GM18951 (cell line): ENCODE measurements at regions not wholly inside any gene's neighbourhood (a gene's known extent, or its start where the extent isn't known, plus 50 kb on each side); places are given as distances from the start of the nearest gene placed in this dataset.

Experiments used
- POLR2A ChIP-seq: IDR thresholded peaks from 4 replicates; pipeline ENCODE4 v1.6.1; 2011; ENCODE audit warnings: mild to moderate bottlenecking; ENCODE audit not compliant: insufficient read length, insufficient read depth; ENCODE audit errors: extremely low read depth
- in situ Hi-C: fragments of 300-500 bp; cut with MboI; formaldehyde crosslinking; loops from one replicate; pipeline ENCODE4 v1.12.0; 2022; ENCODE audit warnings: low sequenced_read_pairs, mixed read lengths, inconsistent platforms; ENCODE audit not compliant: unreplicated experiment

- TF ChIP-seq POLR2A, result no peak
- in situ Hi-C loops, result no loop called here
Observed at GRCh38 chr2:181372646-181373040, 84.5 kb upstream of the ITGA4 start.

DNA sequence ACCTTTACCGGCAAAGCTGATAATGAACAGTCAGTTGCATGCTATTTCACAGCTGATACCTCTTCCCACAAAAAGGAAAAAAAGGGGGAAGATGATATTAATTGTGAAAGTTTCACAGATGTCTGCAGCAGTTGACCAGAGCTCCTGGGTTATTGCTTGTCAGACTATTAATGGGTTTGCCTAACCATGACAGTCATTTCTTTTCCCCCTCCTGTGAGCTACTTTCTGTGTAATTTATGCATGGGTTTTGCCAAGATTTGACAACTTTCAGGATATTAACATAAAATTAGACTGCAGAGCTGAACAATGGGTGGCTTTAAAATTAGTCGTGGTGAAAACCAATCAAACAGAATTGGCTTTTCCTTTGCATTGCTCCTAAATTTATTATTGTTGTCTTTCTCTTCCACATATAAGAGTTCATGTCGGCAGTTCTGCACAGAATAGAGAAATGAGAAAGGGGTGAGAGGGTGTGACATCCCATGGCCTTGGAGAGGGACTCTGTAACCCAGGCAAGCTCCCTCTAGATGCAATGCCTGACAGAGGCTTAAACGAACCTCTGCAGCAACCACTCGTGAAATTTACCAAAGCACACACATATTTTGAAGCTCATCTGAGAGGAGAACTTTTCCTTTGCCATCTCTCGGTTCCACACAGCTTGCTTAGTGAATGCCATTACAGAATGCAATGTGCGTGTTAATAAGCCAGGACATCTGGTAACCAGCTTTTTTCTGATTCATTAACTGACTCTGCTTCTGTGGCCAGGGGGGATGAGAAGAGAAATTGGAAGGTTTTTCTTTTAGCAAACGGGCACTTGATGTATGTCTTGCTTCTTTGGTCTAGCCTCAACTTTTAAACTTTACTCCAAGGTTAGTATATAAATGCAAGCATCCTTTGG lies 82.2 kb upstream of the ITGA4 start:
- in situ Hi-C loops, result no loop called here
- no peak for TF ChIP-seq POLR2A

DNA sequence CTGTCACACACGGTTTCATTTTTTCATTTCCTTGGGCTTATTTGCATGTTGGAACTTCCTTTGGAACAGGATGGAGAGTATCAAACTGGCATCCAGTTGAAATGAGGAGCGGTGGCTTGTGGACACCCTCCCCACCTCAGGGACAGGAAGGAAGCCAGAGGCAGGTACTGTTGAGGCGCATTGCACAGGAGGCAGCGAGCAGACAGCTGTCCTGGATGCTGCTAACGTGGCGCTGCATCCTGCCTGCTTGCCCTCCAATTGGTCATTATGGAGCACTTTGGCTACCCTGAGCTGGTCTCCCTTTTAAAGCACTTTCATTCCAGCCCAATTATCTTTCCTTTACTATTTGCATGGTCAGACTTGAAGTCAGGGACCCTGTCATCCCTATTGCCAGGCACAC lies 80.7 kb upstream of the ITGA4 start:
- in situ Hi-C loops, result no loop called here
- TF ChIP-seq POLR2A, result no peak

DNA sequence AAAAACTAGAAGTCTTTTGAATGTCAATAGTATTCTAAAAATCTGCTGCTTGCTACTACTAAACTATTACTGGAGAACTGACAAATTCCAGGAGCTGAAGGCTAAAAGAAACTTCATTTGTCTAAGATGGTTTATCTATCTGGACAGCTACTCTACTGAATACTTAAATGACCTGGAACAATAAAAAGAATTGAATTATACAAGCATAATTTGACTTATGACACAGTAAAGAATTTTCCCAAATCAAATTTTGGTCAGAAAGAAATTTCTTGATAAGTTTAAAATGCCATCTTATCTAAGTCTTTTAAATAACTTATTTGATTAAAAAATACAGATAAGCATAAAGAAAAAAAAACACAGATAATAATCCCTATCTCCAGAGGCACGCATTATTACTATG lies 80.2 kb upstream of the ITGA4 start:
- no peak for TF ChIP-seq POLR2A
- in situ Hi-C loops, result no loop called here

DNA sequence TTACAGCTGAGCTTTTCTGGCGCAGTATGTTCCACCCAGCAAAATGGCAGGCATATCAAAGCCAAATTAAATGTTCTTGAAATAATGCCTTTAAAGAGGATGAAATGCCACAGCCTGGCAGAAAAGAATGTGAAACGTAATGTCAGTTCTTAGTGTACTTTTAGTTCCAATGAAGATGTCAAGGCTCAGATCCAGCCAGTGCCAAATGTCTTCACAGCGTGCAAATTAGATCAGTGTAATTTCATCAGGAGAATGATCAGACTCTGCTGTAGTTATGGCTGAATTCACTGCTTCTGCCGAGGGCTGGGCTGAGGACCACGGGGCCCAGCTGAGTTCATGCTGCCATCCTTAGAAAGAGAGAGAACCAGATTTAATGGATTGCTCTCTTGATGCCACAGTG lies 78.7 kb upstream of the ITGA4 start:
- no peak for TF ChIP-seq POLR2A
- in situ Hi-C loops, result no loop called here

GRCh38 chr2:181380581-181380980 lies 76.6 kb upstream of the ITGA4 start:
- in situ Hi-C loops, result no loop called here
- TF ChIP-seq POLR2A, result no peak

DNA sequence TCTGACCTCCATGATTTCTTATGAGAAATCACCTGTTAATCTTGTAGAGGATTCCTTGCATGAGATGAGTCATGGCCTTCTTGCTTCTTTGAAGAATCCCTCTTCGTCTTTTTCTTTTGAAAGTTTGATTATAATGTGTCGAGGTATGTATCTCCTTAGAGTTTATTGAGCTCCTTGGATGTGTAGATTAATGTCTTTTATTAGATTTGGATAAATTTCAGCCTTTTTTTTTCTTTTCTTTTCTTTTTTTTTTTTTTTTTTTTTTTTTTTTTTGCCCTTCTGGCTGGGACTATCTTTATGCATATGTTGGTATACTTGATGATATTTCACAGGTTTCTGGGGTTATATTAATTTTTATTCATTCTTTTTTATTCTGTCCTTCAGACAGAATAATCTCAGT lies 72.3 kb upstream of the ITGA4 start:
- in situ Hi-C loops, result no loop called here
- TF ChIP-seq POLR2A, result no peak

DNA sequence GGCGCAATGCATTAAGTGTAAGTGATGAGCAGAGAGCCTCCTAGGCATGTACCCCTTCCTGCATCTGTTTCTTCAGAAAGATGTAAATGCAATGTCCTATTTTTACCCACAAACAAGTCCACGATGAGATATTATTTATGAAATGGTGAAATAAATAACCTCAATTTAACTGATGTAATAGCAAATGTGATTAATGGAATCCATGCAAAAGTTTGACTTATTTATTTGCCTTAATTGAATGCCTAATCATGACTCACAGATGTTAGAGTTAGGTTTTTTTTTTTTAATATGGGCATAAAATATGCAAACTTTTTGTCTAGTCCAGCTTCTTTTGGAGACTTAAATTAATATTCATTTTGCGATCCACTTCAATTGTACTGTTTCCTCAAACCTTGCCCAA lies 67.7 kb upstream of the ITGA4 start:
- TF ChIP-seq POLR2A, result no peak
- in situ Hi-C loops, result no loop called here

- in situ Hi-C loops, result no loop called here
Observed at GRCh38 chr2:181393472-181393871, 63.7 kb upstream of the ITGA4 start.

GRCh38 chr2:181394741-181395437 lies 62.3 kb upstream of the ITGA4 start:
- TF ChIP-seq POLR2A, result no peak
- in situ Hi-C loops, result no loop called here

More at GRCh38 chr2:181393472-181393871, 63.7 kb upstream of the ITGA4 start:
- TF ChIP-seq POLR2A, result no peak

DNA sequence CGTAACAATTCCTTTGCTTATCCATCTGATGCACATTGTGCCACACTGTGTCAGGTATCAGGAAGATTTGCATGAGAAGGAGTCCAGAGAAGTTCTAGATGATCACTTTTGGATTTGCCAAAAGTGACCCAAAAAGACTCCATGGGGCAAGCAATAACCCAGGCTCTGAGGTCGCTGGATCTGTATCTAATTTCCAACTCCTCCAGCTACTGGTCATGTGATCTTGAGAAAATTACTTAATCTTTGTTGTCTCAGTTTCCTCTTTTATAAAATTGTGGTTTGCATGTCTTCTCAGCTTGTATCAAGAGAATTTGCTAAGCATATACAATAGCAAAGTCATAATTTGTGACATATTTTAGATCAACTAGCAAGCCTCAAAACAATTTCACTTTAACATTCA lies 61.3 kb upstream of the ITGA4 start:
- in situ Hi-C loops, result no loop called here
- TF ChIP-seq POLR2A, result no peak

- no peak for TF ChIP-seq POLR2A
- in situ Hi-C loops, result no loop called here
Observed at GRCh38 chr2:181396256-181397123, 60.7 kb upstream of the ITGA4 start.

- no peak for TF ChIP-seq POLR2A
- in situ Hi-C loops, result no loop called here
Observed at GRCh38 chr2:181397331-181397730, 59.9 kb upstream of the ITGA4 start.
